NT2/D1 (cell line): ENCODE measurements at regions not wholly inside any gene's neighbourhood (a gene's known extent, or its start where the extent isn't known, plus 50 kb on each side); places are given as distances from the start of the nearest gene placed in this dataset.

Experiments
- SUZ12 ChIP-seq: IDR thresholded peaks from 2 replicates; pipeline ENCODE4 v1.6.1; 2011; ENCODE audit not compliant: insufficient read length, insufficient read depth; ENCODE audit errors: extremely low read depth
- ZNF274 ChIP-seq: IDR thresholded peaks from 2 replicates; pipeline ENCODE4 v1.6.1; 2011; ENCODE audit warnings: mild to moderate bottlenecking, low read depth, low read length

DNA sequence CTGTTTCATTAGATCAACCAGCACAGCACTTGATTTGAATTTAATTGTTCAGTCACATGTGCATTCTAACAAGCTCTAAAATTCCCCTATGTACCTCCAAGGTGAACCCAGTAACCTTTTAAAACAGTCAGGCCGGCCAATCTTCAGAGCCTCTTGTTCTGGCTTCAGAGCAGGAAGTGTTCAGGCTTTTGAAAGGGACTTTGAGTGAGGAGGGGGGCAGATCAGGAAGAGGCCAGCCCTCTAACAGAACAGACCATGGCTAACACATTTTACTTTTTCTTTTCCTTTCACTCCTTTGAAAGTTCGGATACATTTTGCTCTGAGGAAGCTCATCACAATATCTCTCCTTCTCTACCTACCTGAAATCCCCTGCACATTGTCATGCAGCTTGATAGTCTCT lies 390.3 kb downstream of the TBC1D4 start:
- TF ChIP-seq SUZ12 (no peak), ZNF274 (no peak)
